Epithelial cell of proximal tubule (primary cell): ENCODE measurements at regions not wholly inside any gene's neighbourhood (a gene's known extent, or its start where the extent isn't known, plus 50 kb on each side); places are given as distances from the start of the nearest gene placed in this dataset.
A peak's percentile ranks its signal among the peaks of the same experiment; 100 is the strongest.

Experiments
- DNase-seq: peaks from one replicate; pipeline ENCODE4 v3.0.0-alpha.2; 2011; ENCODE audit warnings: low read depth
- H3K4me3 ChIP-seq: 2 replicates; pipeline ENCODE4 v1.5.1; 2011; ENCODE audit warnings: low read depth, mild to moderate bottlenecking, low read length
- CTCF ChIP-seq: conservative IDR thresholded peaks from 2 replicates; pipeline ENCODE4 v1.5.1; 2012; ENCODE audit warnings: low read depth, mild to moderate bottlenecking, low read length

DNA sequence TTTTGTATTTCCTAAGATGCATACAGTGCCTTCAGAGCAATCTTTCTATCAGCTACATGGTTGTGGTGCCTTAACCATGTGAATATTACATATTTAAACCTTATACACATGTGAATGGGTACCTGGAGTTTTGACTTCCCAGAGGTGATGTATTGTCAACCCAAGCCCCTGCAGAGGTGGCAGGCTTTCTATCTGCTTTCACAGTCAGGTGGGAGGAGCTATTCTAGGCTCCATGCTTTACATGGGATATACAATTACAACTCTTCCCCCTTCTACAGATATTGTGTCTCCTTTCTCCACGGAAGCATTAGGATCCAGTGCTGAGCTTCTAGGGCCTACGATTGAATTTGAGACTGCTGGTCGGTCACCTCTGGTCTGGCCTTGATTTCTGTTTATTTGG lies 89.8 kb upstream of the TUT7 start:
- TF ChIP-seq CTCF = no peak
- no peak for DNase-seq
- no peak overlapping the region for H3K4me3 ChIP-seq

DNA sequence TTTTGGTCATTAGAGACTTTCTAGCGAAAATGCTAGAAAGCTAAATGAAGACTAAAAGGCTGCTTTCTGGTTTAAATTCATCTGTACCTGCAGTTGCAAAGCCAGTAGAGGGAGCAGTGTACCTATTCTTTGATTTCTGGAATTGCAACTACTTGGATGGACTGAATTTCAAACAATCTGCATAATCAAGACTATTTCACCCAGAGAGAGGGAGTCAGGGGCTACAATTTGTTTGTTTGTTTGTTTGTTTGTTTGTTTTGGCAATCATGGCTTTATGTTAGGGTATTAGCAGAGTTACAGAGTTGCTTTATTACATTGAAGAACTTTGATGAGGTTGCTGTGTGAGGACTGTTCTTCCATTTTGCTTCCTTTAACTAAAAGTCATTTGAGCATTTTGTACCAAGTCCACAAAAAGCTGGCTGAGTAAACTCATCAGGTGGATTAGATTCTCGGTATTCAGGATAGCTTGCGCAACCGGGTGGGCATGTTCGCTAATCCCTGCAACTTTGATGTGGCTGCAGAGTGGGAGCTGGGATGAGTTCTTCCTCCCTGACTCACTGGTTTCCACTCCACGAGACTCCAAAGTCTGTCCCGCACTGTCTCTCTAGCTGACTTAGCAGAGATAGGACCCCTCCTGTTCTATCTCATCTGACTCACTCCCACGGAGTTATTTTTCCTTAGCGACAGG lies 80.0 kb upstream of the TUT7 start:
- TF ChIP-seq CTCF = peak; percentile 89
- no peak overlapping the region for H3K4me3 ChIP-seq
- DNase-seq = peak; percentile 61

DNA sequence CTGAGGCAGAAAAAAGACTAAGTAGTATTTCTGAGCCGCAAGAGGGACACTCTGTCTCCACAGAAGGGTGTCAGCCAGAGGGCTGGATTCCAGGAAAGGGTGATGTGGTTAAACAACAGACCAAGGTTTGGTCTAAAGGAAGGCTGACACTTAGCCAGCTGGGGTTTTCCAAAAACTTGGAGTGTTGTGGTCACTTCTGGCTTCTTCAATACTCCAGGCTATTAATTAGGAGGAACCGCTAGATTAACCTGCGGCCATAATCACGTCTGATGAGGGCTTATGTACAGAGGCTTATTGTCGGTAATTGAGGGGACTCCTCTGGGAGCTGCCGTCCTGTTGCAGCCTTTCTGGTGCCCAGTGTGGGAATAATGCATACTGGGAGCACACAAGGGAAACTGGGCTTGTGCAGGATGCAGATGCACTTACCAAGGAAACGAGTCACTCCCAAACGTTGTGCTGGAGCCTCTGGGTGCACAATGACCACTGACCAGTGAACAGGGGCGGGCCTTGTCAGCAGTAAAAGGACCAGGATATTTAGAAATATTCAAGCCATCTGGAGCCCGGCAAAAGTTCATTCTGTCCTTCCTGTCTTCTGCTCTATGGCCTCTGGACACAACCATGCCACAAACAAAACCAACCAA lies 70.2 kb upstream of the TUT7 start:
- TF ChIP-seq CTCF = no peak
- no peak overlapping the region for H3K4me3 ChIP-seq
- no peak for DNase-seq

DNA sequence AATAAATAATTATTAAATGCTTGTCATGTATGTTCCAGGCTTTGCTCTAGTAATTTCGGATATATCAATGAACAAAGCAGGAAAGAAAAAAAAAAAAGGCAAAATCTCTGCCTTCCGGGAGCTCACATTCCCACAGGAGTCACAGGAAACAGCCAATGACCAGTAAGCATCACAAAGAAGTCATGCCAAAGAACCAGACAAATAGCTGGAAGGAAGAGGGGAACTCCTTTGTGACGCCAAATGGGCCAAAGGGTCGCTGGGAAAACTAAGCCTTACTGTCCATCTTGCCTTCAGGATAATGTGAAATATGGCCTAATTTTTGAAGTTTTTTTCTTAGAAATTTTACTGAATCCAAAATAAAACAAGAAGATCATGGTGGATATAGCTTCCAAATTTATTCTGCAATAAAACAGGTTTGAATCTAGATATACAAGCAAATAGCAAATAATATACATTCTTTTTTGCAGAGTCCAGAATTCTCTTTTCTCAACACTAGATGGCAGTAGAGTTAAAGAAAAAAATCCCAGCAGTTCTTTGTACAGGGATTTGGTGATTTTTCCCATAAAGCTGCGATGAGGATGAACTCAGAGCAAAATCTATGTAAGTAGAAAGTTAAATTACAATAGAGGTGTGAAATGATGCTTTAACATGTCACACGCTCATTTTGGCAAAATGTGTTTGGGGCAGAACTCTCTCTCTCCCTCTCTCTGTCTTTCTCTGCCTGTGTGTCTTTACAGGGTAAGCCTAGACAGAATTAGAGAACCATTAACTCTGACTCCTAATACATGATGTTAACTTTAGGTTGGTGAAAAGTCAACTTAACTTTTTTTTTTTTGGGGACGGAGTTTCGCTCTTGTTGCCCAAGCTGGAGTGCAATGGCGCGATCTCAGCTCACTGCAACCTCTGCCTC lies 60.0 kb upstream of the TUT7 start:
- no peak overlapping the region for H3K4me3 ChIP-seq
- DNase-seq = no peak
- TF ChIP-seq CTCF = peak; percentile 61

- no peak overlapping the region for H3K4me3 ChIP-seq
- no peak for TF ChIP-seq CTCF
- no peak for DNase-seq
Measured at GRCh38 chr9:86410281-86410680, 56.1 kb upstream of the TUT7 start.

DNA sequence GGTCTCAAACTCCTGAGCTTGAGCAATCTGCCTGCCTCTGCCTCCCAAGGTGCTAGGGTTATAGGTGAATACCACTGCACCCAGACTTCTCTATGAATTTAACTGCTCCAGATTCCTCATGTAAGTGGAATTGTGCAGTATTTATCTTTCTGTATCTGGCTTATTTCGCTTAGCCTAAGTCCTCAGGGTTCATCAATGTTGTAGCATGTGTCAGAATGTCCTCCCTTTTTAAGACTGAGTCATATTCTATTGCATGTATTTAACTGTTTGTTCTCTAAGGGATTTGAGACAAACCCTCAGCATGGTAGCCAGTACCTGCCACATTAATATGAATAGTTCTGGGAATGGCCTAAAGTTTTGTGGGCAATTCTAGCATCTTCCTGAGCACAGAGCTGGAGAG lies 53.9 kb upstream of the TUT7 start:
- no peak for TF ChIP-seq CTCF
- no peak for DNase-seq
- no peak overlapping the region for H3K4me3 ChIP-seq
